ENCODE measurements at regions not wholly inside any gene's neighbourhood (a gene's known extent, or its start where the extent isn't known, plus 50 kb on each side); places are given as distances from the start of the nearest gene placed in this dataset.

DNA sequence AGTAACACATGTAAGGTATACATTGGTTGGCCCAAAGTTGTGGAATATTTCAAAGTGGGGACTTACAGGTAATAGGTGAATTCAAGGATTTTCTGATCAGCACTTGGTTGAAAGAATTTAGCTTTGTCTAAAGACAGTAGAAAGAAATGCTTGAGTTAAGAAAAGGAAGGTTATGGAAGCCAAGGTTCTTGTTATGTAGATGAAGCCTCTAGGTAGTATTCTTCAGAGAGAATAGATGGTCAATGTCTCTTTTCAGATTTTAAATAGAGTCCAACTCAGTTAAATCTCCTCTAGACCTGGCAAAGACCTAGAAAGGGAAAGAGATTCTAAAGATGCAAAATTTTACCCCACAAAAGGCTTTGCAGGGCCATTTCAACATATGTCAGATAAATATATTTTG, 157.4 kb downstream of the ANKRD30B start:
- H3K27ac Mint-ChIP-seq, result no peak overlapping the region
- H3K9me3 Mint-ChIP-seq, result no peaks in the 10 kb centered on the region
- no peaks in the 10 kb centered on the region for H3K27me3 Mint-ChIP-seq
- DNase-seq, result no peak
- H3K4me1 Mint-ChIP-seq, result no peaks in the 10 kb centered on the region
- H3K36me3 Mint-ChIP-seq, result no peaks in the 10 kb centered on the region
- no peak overlapping the region for H3K4me3 Mint-ChIP-seq

DNA sequence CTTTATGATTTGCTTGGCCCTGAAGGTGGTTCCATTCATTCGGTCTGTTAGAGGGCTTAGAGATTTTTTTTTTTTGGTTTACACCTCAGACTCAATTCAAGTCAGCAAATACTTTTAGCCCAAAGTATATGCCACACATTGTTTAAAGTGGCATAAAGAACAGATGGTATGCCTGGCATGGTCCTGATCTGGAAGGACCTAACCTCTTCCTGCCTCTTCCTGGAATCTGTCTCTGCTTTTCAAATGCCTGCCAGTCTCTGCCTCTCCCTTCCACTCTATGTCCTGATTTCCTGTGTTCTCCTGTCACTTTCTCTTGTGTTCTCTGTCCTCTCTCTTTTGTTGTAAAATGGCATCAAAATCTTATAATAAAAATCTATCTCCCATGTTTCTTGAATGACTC, 158.0 kb downstream of the ANKRD30B start:
- no peaks in the 10 kb centered on the region for H3K36me3 Mint-ChIP-seq
- no peak for DNase-seq
- no peaks in the 10 kb centered on the region for H3K27me3 Mint-ChIP-seq
- H3K9me3 Mint-ChIP-seq, result no peaks in the 10 kb centered on the region
- no peak overlapping the region for H3K27ac Mint-ChIP-seq
- H3K4me1 Mint-ChIP-seq, result no peaks in the 10 kb centered on the region
- no peak overlapping the region for H3K4me3 Mint-ChIP-seq

DNA sequence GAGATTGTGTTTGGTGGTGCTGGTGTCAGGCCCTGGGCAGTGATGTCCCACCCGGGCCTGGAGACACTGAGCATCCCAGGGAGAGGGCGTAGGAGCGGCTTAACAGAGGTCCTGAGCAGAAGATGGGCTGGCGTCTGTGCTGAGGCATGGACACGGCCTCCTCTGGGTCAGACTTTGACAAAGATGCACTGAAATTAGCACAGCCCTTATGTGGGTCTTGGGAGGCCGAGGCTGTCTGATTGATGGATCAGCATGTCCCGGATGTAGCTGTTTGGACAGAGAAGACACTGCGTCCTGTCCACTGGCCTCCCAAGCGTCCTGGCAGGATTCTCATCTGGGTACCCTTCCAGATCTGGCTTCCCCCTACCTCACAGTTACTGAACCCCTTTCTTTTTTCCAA, 159.4 kb downstream of the ANKRD30B start:
- H3K27me3 Mint-ChIP-seq, result no peaks in the 10 kb centered on the region
- DNase-seq, result no peak
- no peak overlapping the region for H3K27ac Mint-ChIP-seq
- no peak overlapping the region for H3K4me3 Mint-ChIP-seq
- no peaks in the 10 kb centered on the region for H3K9me3 Mint-ChIP-seq
- no peaks in the 10 kb centered on the region for H3K4me1 Mint-ChIP-seq
- H3K36me3 Mint-ChIP-seq, result no peaks in the 10 kb centered on the region

DNA sequence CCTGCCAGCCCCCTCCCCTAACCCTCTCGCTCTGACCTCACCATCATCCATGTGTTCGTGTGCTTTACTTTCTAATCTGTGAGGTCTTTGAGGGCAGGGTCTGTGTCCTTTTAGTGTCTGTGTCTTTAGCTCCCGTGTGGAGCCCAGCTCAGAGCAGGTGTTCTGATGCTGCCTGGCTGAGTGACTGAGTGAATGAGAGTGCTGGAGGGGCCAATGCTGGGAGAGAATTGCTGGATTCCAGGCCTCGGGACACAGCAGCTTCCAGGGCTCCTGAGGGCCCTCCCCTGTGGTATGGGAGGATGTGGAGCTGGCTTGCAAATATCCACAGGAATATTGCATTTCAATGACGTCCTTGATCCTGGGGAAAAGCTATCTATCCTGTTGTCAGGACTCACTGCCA, 160.6 kb downstream of the ANKRD30B start:
- Mint-ChIP-seq H3K4me3 (no peak overlapping the region), H3K27me3 (no peaks in the 10 kb centered on the region), H3K4me1 (no peaks in the 10 kb centered on the region), H3K9me3 (no peaks in the 10 kb centered on the region), H3K27ac (no peak overlapping the region), H3K36me3 (no peaks in the 10 kb centered on the region)
- DNase-seq, result no peak

DNA sequence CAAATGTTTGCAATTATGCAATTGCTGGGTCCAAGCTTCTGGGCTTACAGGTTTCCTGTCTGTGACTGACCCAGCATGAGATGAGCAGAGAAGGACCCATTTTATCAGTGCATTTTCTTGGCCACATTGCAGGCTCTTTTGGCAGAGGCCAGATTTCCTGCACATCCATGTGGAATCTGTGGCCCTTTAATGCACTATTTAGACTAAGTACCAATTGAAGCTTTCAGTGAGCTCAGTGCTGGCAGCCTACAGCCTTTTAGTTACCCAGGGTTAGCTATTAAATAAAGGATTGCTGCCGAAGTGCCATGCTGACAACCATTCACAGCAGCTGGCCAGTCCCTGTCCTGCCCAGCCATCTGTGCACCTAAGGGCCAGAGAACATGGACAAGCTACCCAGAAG, 165.0 kb downstream of the ANKRD30B start:
- Mint-ChIP-seq H3K36me3 (no peaks in the 10 kb centered on the region), H3K27ac (no peak overlapping the region), H3K9me3 (no peaks in the 10 kb centered on the region), H3K27me3 (no peaks in the 10 kb centered on the region), H3K4me1 (no peaks in the 10 kb centered on the region), H3K4me3 (no peak overlapping the region)
- no peak for DNase-seq

DNA sequence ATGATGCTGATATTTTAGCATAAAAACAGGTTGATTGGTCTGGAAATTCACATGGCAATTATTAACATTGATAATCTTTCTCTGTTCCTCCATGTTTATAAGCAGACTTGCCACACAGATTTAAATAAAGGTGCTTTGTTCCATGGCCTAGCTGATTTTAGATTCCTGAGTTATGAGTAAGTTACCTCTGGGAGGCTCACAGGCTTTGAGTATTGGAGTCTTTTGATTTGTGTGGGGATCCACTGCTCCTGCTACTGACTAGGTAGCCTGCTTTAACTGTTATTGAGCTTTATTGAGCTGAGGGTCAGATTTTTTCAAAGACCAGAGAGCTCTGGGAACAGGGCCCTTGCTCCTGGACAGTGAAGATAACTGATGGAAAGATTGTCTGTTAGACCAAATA, 166.1 kb downstream of the ANKRD30B start:
- H3K27ac Mint-ChIP-seq, result no peak overlapping the region
- H3K36me3 Mint-ChIP-seq, result no peaks in the 10 kb centered on the region
- no peaks in the 10 kb centered on the region for H3K9me3 Mint-ChIP-seq
- H3K4me3 Mint-ChIP-seq, result no peak overlapping the region
- H3K27me3 Mint-ChIP-seq, result no peaks in the 10 kb centered on the region
- no peak for DNase-seq
- H3K4me1 Mint-ChIP-seq, result no peaks in the 10 kb centered on the region

DNA sequence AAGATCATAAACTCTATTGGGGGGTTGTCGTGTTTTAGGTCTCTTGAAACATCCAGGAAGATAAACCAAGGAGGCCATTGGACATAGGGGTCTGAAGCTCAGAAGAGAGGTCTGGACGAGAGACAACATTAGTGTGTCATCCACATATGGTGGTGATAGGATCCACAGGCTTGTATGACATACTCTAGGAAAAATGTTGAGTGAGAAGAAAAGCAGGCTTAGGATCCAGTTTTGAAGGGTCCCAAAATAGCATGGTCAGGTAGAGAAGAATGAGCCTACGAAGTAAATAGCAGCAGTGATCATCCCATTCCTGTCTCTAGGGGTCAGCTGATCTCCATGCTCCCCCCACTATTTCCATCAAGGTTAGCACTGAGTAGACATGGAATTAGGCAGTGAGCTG, 166.8 kb downstream of the ANKRD30B start:
- no peaks in the 10 kb centered on the region for H3K4me1 Mint-ChIP-seq
- no peaks in the 10 kb centered on the region for H3K9me3 Mint-ChIP-seq
- H3K4me3 Mint-ChIP-seq, result no peak overlapping the region
- H3K27ac Mint-ChIP-seq, result no peak overlapping the region
- H3K27me3 Mint-ChIP-seq, result no peaks in the 10 kb centered on the region
- DNase-seq, result no peak
- H3K36me3 Mint-ChIP-seq, result no peaks in the 10 kb centered on the region

DNA sequence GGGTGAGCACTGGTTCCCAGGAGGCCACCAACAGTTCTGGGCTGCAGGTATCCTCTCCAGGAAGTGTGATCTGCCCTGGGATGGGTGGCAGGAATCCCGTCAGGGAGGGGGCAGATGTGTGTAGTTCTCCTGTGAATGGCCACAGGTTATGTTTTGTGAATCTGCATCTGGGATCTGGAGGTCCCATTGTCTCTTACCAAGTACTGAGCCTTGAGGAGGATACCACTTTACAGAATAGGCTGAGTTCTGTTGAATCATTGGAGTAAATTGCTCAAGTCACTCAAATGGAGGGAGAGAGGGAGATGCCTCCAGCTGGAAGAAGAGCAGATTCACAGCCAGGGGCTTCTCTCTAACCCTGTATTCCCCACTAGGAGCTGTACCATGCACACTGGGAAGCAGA, 168.2 kb downstream of the ANKRD30B start:
- Mint-ChIP-seq H3K27me3 (no peaks in the 10 kb centered on the region), H3K9me3 (no peaks in the 10 kb centered on the region), H3K27ac (no peak overlapping the region), H3K4me1 (no peaks in the 10 kb centered on the region), H3K36me3 (no peaks in the 10 kb centered on the region), H3K4me3 (no peak overlapping the region)
- DNase-seq, result no peak

DNA sequence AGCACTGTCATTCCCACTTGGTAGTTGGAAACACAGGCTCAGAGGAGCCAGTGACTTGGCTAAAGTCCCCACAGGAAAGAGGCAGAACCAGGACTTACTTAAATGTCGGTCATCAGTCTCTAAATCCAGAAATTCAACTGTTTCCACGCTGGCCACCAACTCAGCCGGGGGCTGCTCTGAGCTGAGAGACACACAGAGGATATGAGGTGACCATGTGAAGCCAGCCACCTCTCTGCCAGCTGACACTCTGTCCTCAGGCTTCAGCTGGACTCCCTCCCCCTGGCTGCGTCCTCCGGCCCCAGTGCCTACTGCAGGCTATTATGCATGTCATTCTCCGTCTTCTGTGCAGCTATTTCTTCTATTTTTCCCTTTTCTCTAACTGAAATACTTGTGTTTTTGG, 168.9 kb downstream of the ANKRD30B start:
- Mint-ChIP-seq H3K4me3 (no peak overlapping the region), H3K9me3 (no peaks in the 10 kb centered on the region), H3K36me3 (no peaks in the 10 kb centered on the region), H3K27me3 (no peaks in the 10 kb centered on the region), H3K27ac (no peak overlapping the region), H3K4me1 (no peaks in the 10 kb centered on the region)
- no peak for DNase-seq

DNA sequence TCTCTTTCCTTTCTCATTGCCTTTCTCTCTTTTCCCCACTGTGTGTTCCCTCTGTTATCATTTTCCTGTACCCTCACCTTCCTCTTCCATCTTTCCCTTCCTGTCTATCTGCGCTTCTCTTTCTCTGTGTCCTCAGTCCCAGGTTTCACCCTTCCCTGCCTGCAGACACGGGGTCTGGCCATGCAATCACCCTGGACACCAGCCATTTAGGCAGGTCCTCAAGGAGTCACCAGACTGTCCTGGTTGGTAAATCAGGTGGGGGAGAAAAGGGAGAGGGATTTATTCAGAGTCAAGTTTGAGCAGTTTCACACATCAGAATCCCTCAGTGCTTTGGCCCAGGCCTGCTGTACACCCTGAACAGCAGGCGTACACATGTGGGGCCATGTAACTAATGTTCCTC, 169.3 kb downstream of the ANKRD30B start:
- Mint-ChIP-seq H3K27ac (no peak overlapping the region), H3K36me3 (no peaks in the 10 kb centered on the region), H3K27me3 (no peaks in the 10 kb centered on the region), H3K4me3 (no peak overlapping the region), H3K9me3 (no peaks in the 10 kb centered on the region), H3K4me1 (no peaks in the 10 kb centered on the region)
- DNase-seq, result no peak

DNA sequence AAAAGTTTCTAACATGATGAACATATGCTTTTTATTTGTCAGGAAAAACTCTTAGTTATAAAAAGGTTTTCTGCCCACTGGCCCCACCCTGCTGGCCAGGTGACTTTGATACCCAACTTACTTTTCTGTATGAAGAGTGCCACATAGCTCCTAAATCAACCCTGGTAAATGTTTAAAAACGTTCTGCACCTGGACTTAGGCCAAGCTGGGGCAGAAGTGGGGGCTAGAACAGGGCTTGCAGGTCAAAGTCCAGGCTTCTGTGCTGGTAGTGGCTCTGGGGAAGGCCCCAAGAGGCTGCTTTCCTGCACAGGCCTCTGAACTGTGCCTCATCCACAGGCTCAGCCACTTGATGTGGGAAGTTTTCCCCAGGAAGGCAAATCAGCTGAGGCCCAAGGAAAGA, 171.7 kb downstream of the ANKRD30B start:
- no peaks in the 10 kb centered on the region for H3K36me3 Mint-ChIP-seq
- no peaks in the 10 kb centered on the region for H3K4me1 Mint-ChIP-seq
- H3K27me3 Mint-ChIP-seq, result no peaks in the 10 kb centered on the region
- no peaks in the 10 kb centered on the region for H3K9me3 Mint-ChIP-seq
- no peak for DNase-seq
- no peak overlapping the region for H3K4me3 Mint-ChIP-seq
- no peak overlapping the region for H3K27ac Mint-ChIP-seq

DNA sequence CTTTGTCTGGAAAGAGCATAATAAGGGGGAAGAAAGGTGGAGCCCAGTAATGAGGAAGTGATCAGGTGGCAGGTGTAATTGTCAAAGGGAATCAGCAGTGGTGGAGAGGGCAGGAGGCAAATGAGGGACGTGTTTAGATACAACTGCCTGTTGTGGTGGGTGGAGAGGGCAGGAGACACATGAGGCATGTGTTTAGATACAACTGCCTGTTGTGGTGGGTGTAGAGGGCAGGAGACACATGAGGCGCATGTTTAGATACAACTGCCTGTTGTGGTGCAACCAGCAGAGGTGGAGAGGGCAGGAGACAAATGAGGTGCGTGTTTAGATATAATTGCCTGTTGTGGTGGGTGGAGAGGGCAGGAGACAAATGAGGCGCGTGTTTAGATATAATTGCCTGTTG, 173.1 kb downstream of the ANKRD30B start:
- H3K4me3 Mint-ChIP-seq, result no peak overlapping the region
- DNase-seq, result no peak
- no peaks in the 10 kb centered on the region for H3K36me3 Mint-ChIP-seq
- H3K9me3 Mint-ChIP-seq, result no peaks in the 10 kb centered on the region
- H3K27ac Mint-ChIP-seq, result no peak overlapping the region
- no peaks in the 10 kb centered on the region for H3K4me1 Mint-ChIP-seq
- H3K27me3 Mint-ChIP-seq, result no peaks in the 10 kb centered on the region

DNA sequence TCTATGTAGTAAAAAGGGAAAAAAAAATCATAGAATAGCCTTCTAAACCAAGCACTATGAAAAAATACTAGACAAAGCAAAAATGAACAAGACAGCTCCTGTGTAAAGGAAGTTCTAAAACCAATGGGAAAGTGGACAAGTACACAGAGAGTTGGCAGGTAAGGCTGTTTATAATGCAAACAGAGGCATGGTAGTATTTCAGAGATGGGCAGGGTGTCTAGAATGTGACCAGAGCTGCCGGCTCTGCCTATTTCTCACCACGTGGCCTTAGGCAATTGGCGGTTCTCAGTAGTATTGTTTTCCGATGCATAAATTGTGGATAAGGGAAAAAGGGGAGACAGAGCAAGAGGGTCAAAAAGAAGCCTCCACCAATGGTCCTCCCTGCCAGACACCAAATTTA, 173.6 kb downstream of the ANKRD30B start:
- Mint-ChIP-seq H3K27ac (no peak overlapping the region), H3K4me3 (no peak overlapping the region), H3K4me1 (no peaks in the 10 kb centered on the region), H3K9me3 (no peaks in the 10 kb centered on the region), H3K27me3 (no peaks in the 10 kb centered on the region), H3K36me3 (no peaks in the 10 kb centered on the region)
- no peak for DNase-seq

DNA sequence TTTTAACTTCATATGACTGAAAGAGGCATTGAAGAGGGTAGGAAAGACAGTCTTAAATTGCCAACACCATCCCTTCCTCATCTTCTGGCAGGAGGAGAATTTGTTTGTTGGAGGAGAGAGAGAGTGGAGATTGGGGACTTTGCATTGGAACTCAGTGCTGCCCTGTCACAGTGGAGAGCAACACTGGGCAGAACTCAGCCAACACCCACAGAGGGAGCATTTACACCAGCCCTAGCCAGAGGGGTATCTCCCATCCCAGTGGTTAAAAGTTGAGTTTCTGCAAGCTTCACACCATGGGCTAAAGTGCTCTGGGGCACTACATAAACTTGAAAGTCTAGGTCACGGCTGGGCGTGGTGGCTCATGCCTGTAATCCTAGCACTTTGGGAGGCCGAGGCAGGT, 174.1 kb downstream of the ANKRD30B start:
- H3K36me3 Mint-ChIP-seq, result no peaks in the 10 kb centered on the region
- no peak for DNase-seq
- no peaks in the 10 kb centered on the region for H3K27me3 Mint-ChIP-seq
- no peaks in the 10 kb centered on the region for H3K4me1 Mint-ChIP-seq
- no peaks in the 10 kb centered on the region for H3K9me3 Mint-ChIP-seq
- no peak overlapping the region for H3K27ac Mint-ChIP-seq
- H3K4me3 Mint-ChIP-seq, result no peak overlapping the region

DNA sequence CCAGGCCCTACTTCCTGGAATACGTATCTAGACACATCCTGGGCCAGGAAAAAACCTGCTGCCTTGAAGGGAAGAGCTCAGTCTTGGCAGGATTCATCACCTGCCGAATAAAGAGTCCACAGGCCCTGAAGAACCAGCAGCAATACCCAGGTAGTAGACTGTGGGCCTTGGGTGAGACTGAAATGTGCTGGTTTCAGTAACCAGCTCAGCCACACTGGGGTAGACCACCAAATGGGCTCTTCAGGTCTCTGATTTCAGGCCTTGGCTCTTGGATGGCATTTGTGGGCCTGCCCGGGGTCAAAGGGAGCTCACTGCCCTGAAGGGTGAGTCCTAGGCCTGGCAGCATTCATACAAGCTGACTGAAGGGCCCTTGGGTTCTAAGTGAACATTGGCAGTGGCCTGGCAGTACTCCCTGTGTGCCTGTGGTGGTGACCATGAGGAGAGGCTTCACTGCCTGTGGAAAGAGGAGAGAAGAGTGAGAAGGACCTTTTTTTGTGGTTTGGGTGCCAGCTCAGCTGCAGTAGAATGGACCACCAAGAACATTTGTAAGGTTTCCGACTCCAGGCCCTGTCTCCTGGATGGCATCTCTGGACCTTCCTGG, 175.1 kb downstream of the ANKRD30B start:
- H3K27ac Mint-ChIP-seq, result no peak overlapping the region
- no peak overlapping the region for H3K4me3 Mint-ChIP-seq

DNA sequence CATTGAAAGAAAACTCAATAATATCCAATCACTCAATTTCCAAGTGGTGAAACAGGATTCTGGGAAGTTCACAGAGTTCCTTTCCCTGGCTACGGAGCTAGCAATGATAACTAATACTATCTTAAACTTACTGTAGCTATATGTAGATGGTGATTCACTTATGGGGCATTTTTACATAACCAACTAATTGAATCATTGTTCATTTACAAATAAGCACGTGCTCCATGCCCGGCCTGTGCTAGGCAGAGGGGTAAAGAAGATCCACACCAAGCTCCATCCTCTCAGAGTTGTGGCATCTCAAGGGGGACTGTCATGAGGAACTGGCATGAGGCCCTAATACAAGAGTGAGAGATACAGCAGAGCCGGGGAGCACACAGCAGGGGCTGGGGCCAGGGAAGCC, 176.3 kb downstream of the ANKRD30B start:
- no peak for DNase-seq
- H3K36me3 Mint-ChIP-seq, result no peaks in the 10 kb centered on the region
- H3K4me3 Mint-ChIP-seq, result no peak overlapping the region
- no peaks in the 10 kb centered on the region for H3K9me3 Mint-ChIP-seq
- no peaks in the 10 kb centered on the region for H3K27me3 Mint-ChIP-seq
- no peaks in the 10 kb centered on the region for H3K4me1 Mint-ChIP-seq
- peak overlapping the region; percentile 18 for H3K27ac Mint-ChIP-seq

More for the DNA sequence above, 175.1 kb downstream of the ANKRD30B start:
- no peak for DNase-seq
- no peaks in the 10 kb centered on the region for H3K36me3 Mint-ChIP-seq
- H3K27me3 Mint-ChIP-seq, result no peaks in the 10 kb centered on the region
- H3K4me1 Mint-ChIP-seq, result no peaks in the 10 kb centered on the region
- no peaks in the 10 kb centered on the region for H3K9me3 Mint-ChIP-seq

DNA sequence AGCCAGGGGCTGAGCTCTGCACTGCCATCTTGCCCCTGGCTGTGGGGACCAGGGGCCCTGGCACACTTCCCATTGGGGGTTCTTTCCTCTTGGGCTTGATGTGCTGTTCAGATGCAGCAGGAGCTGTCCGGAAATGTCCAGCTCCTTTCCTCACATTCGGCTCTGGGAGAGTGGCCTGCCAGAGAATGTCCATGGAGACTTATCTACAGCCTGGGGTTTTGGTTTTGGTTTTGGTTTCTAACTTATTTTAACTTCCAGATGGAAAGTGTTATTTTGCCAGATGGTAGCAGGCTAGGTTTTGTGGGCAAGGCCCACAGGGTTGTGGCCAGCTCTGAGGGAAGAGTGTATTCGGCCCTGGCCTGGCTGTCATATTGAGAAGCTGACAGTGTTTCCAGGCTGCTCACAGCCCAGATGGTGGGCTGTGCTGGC, 177.3 kb downstream of the ANKRD30B start:
- Mint-ChIP-seq H3K9me3 (no peaks in the 10 kb centered on the region), H3K4me3 (no peak overlapping the region), H3K27ac (no peak overlapping the region), H3K36me3 (no peaks in the 10 kb centered on the region), H3K4me1 (no peaks in the 10 kb centered on the region), H3K27me3 (no peaks in the 10 kb centered on the region)
- DNase-seq, result no peak

All from activated naive CD8-positive, alpha-beta T cell treated with anti-CD3 and anti-CD28 coated beads for 36 hours (primary cell).